Neuronal stem cell (in vitro differentiated cells): ENCODE measurements at regions not wholly inside any gene's neighbourhood (a gene's known extent, or its start where the extent isn't known, plus 50 kb on each side); places are given as distances from the start of the nearest gene placed in this dataset.
A peak's percentile ranks its signal among the peaks of the same experiment; 100 is the strongest.

ENCODE experiments used
- DNase-seq: peaks from one replicate; pipeline ENCODE4 v3.0.0-alpha.2; 2013; ENCODE audit warnings: low spot score
- H2AFZ ChIP-seq: one replicate; pipeline ENCODE4 v1.6.1; 2013; ENCODE audit warnings: mild to moderate bottlenecking, low read length, inconsistent platforms
- H2AK5ac ChIP-seq: 2 replicates; pipeline ENCODE4 v1.6.1; 2013; ENCODE audit warnings: low read depth, mild to moderate bottlenecking, inconsistent platforms, low read length, moderate library complexity, mixed read lengths
- H2BK120ac ChIP-seq: 2 replicates; pipeline ENCODE4 v1.6.1; 2013; ENCODE audit warnings: low read depth, mild to moderate bottlenecking, inconsistent platforms, low read length, moderate library complexity, mixed read lengths
- H2BK12ac ChIP-seq: one replicate; pipeline ENCODE4 v1.6.1; 2013; ENCODE audit warnings: low read length, inconsistent platforms
- H2BK15ac ChIP-seq: 2 replicates; pipeline ENCODE4 v1.6.1; 2013; ENCODE audit warnings: mild to moderate bottlenecking, low read length, inconsistent platforms, mixed read lengths
- H2BK5ac ChIP-seq: one replicate; pipeline ENCODE4 v1.6.1; 2013; ENCODE audit warnings: inconsistent platforms, mild to moderate bottlenecking, low read length, moderate library complexity
- H3K14ac ChIP-seq: one replicate; pipeline ENCODE4 v1.6.1; 2013; ENCODE audit warnings: low read length, inconsistent platforms
- H3K18ac ChIP-seq: 2 replicates; pipeline ENCODE4 v1.6.1; 2013; ENCODE audit warnings: low read length, inconsistent platforms
- H3K23ac ChIP-seq: 2 replicates; pipeline ENCODE4 v1.6.1; 2013; ENCODE audit warnings: low read depth, mild to moderate bottlenecking, mixed read lengths, low read length, inconsistent platforms; ENCODE audit not compliant: poor library complexity
- H3K27ac ChIP-seq: replicated peaks from 3 replicates; pipeline ENCODE4 v1.5.1; 2013; ENCODE audit warnings: low read length, inconsistent platforms
- H3K27me3 ChIP-seq, 3 experiments: 2 replicates each; pipeline ENCODE4 v1.6.1; 2013; ENCODE audit warnings: low read length in 3 of 3, mild to moderate bottlenecking in 2 of 3, inconsistent platforms in 1 of 3, low read depth in 1 of 3, mixed read lengths in 1 of 3, moderate library complexity in 1 of 3; ENCODE audit not compliant: control insufficient read depth in 3 of 3, insufficient read depth in 3 of 3
- H3K36me3 ChIP-seq, 2 donors: replicated peaks in 1 of 2; 2 replicates each; pipeline ENCODE4 v1.6.1; 2013; ENCODE audit warnings: low read length in 2 of 2; ENCODE audit not compliant: control insufficient read depth in 2 of 2, insufficient read depth in 2 of 2
- H3K4ac ChIP-seq: 2 replicates; pipeline ENCODE4 v1.6.1; 2013; ENCODE audit warnings: inconsistent platforms, mild to moderate bottlenecking, low read length, moderate library complexity
- H3K4me1 ChIP-seq, 2 donors: 1 replicate in 1 of 2; 2 replicates in 1 of 2; pipeline ENCODE4 v1.6.1; 2013; ENCODE audit warnings: low read length in 2 of 2, low read depth in 1 of 2; ENCODE audit not compliant: control insufficient read depth in 2 of 2, insufficient read depth in 1 of 2
- H3K4me2 ChIP-seq: one replicate; pipeline ENCODE4 v1.6.1; 2013; ENCODE audit warnings: mild to moderate bottlenecking, low read length, inconsistent platforms; ENCODE audit not compliant: insufficient read depth, poor library complexity, severe bottlenecking
- H3K4me3 ChIP-seq, 2 donors: 2 replicates each; pipeline ENCODE4 v1.5.1; 2013; ENCODE audit warnings: low read length in 2 of 2, mild to moderate bottlenecking in 2 of 2, inconsistent platforms in 1 of 2, moderate library complexity in 1 of 2
- H3K79me1 ChIP-seq: one replicate; pipeline ENCODE4 v1.6.1; 2013; ENCODE audit warnings: low read depth, mild to moderate bottlenecking, inconsistent platforms, low read length, moderate library complexity
- H3K9ac ChIP-seq: one replicate; pipeline ENCODE4 v1.6.1; 2013; ENCODE audit warnings: mild to moderate bottlenecking, low read depth, low read length, inconsistent platforms; ENCODE audit not compliant: poor library complexity
- H3K9me3 ChIP-seq, 2 donors: replicated peaks in 1 of 2; 2 replicates each; pipeline versions ENCODE3 to v1.6.1; 2013; ENCODE audit warnings: low read length in 2 of 2, mild to moderate bottlenecking in 2 of 2, inconsistent platforms in 1 of 2, low read depth in 1 of 2, mixed read lengths in 1 of 2, moderate library complexity in 1 of 2; ENCODE audit not compliant: control insufficient read depth in 2 of 2, insufficient read depth in 1 of 2
- H4K8ac ChIP-seq: one replicate; pipeline ENCODE4 v1.6.1; 2013; ENCODE audit warnings: low read depth, mild to moderate bottlenecking, inconsistent platforms, low read length, moderate library complexity
- H4K91ac ChIP-seq: one replicate; pipeline ENCODE4 v1.6.1; 2013; ENCODE audit warnings: low read length, low read depth, mild to moderate bottlenecking, inconsistent platforms; ENCODE audit not compliant: poor library complexity
- WGBS, 2 donors: extraction: QIAGEN DNeasy Blood & Tissue Kit; methylation state at CpG; one replicate each; pipeline ENCODE4 v1.1.7; 2013; ENCODE audit warnings: missing lambda C conversion rate in 2 of 2, mixed read lengths in 1 of 2; ENCODE audit not compliant: insufficient read length in 2 of 2, insufficient replicate concordance in 1 of 2; ENCODE audit errors: extremely low coverage in 2 of 2; 5-methylcytosine and 5-hydroxymethylcytosine counted together

DNA sequence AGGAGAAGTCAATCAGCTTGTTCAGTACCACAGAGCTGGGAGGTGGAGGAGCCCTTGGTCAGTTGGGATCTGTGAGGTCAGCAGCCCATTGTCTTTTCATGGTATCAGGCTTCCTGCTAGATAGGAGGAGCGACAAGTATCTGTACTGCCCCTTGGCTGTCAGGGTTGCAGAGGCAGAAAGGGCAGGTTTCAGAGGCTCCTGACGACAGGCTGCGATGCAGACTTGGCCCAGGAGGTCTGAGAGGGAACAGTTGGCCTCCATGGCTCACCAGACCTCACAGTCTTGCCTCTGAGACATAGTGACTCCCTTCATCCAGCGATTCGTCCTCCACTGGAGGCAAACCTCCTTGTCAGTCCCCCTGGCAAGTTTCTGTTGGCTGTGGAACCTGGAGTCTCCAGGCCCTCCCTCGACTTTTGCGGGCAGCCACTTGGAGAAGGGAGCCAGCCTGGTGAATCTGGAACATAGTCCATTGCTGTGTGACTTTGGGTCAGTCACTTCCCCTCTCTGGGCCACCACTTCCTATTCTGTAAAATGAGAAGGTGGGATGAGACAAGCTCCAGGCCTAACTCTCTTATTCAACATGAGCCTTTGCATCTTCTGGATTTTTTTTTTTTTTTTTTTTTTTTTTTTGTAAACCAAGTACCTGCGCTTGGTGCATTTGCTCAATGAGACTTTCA lies 177.9 kb upstream of the TLE3 start:
- Histone ChIP-seq H2AFZ (no peak overlapping the region), H2AK5ac (peak overlapping the region; percentile 10), H2BK120ac (no peak overlapping the region), H3K36me3 (no peaks in the 10 kb centered on the region), H3K79me1 (no peaks in the 10 kb centered on the region), H3K9me3 (no peaks in the 10 kb centered on the region), H3K18ac (no peak overlapping the region), H3K27me3 (peaks cover 0 to 2% (median 0%) of the 10 kb centered on the region in 3 experiments), H3K14ac (no peak overlapping the region), H3K4ac (no peak overlapping the region), H2BK12ac (no peak overlapping the region), H3K4me1 (peaks cover 0 to 14% of the 10 kb centered on the region in 2 donors), H3K27ac (no peak overlapping the region), H3K4me3 (no peak overlapping the region), H2BK15ac (peak overlapping the region; percentile 1), H3K9ac (no peak overlapping the region), H3K23ac (no peak overlapping the region), H4K8ac (no peak overlapping the region), H4K91ac (no peak overlapping the region), H2BK5ac (no peak overlapping the region), H3K4me2 (no peak overlapping the region)
- no peak for DNase-seq
- no CpG with 5 or more reads among the region's 8 CpGs for WGBS, 2 donors

DNA sequence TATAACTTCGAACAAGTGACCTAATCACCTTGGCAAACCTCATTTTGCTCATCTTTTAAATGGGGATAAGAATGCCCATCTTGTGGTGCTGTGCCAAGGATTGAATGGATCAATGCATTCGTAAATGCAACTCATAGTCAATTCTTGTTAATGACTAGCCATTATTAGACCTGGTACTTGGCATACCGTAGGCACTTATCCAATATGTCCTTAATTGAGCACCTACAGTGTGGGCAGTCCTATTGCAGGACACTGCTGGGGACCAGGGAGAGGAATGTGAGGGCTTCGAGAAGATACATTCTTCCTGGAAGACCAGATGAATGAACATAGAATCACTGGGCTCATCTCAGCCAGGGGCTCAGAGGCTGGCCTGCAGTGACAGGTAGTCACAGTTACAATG lies 177.2 kb upstream of the TLE3 start:
- Histone ChIP-seq H3K4ac (no peak overlapping the region), H3K79me1 (no peaks in the 10 kb centered on the region)

GRCh38 chr15:70274255-70274880 lies 176.7 kb upstream of the TLE3 start:
- no peak overlapping the region for H2AFZ ChIP-seq
- no peak overlapping the region for H2BK120ac ChIP-seq
- no CpG with 5 or more reads among the region's 3 CpGs for WGBS, 2 donors
- no peak overlapping the region for H3K9ac ChIP-seq
- no peaks in the 10 kb centered on the region for H3K9me3 ChIP-seq
- H3K18ac ChIP-seq: no peak overlapping the region
- H3K27ac ChIP-seq: no peak overlapping the region
- H2BK5ac ChIP-seq: no peak overlapping the region
- H2AK5ac ChIP-seq: no peak overlapping the region
- H4K8ac ChIP-seq: no peak overlapping the region
- no peak overlapping the region for H3K4ac ChIP-seq
- DNase-seq: no peak
- H3K4me2 ChIP-seq: no peak overlapping the region
- no peak overlapping the region for H4K91ac ChIP-seq
- H3K27me3 ChIP-seq: peaks cover 0 to 6% (median 0%) of the 10 kb centered on the region in 3 experiments
- no peaks in the 10 kb centered on the region for H3K79me1 ChIP-seq
- H3K23ac ChIP-seq: no peak overlapping the region
- H3K4me1 ChIP-seq: peaks cover 0 to 17% of the 10 kb centered on the region in 2 donors
- H3K14ac ChIP-seq: no peak overlapping the region
- no peak overlapping the region for H2BK12ac ChIP-seq
- H2BK15ac ChIP-seq: no peak overlapping the region
- no peak overlapping the region for H3K4me3 ChIP-seq
- H3K36me3 ChIP-seq: no peaks in the 10 kb centered on the region

More for the DNA sequence above, 177.2 kb upstream of the TLE3 start:
- Histone ChIP-seq H3K4me1 (peaks cover 0 to 14% of the 10 kb centered on the region in 2 donors), H3K18ac (no peak overlapping the region), H3K4me2 (no peak overlapping the region), H4K8ac (no peak overlapping the region), H3K9me3 (no peaks in the 10 kb centered on the region), H4K91ac (no peak overlapping the region), H2BK15ac (no peak overlapping the region), H2AK5ac (peak overlapping the region; percentile 10), H3K4me3 (no peak overlapping the region), H2BK12ac (no peak overlapping the region), H3K23ac (no peak overlapping the region), H3K9ac (no peak overlapping the region), H3K14ac (no peak overlapping the region), H2BK5ac (no peak overlapping the region), H2AFZ (no peak overlapping the region), H3K27me3 (peaks cover 0 to 6% (median 0%) of the 10 kb centered on the region in 3 experiments), H3K27ac (no peak overlapping the region), H2BK120ac (no peak overlapping the region), H3K36me3 (no peaks in the 10 kb centered on the region)
- DNase-seq: no peak
- no CpG with 5 or more reads among the region's 4 CpGs for WGBS, 2 donors

- Histone ChIP-seq H2AK5ac (no peak overlapping the region), H3K9ac (no peak overlapping the region), H2BK120ac (no peak overlapping the region), H3K36me3 (no peaks in the 10 kb centered on the region), H4K91ac (no peak overlapping the region), H3K4me3 (no peak overlapping the region), H3K27ac (no peak overlapping the region), H3K79me1 (no peaks in the 10 kb centered on the region), H3K27me3 (peaks cover 0 to 6% (median 0%) of the 10 kb centered on the region in 3 experiments), H3K18ac (no peak overlapping the region), H3K4ac (no peak overlapping the region), H3K4me1 (peaks cover 0 to 22% of the 10 kb centered on the region in 2 donors), H3K4me2 (no peak overlapping the region), H2BK15ac (no peak overlapping the region), H2BK5ac (no peak overlapping the region), H2AFZ (no peak overlapping the region), H3K23ac (no peak overlapping the region), H3K9me3 (no peaks in the 10 kb centered on the region), H4K8ac (no peak overlapping the region), H2BK12ac (no peak overlapping the region), H3K14ac (no peak overlapping the region)
- no CpG with 5 or more reads among the region's 3 CpGs for WGBS, 2 donors
- DNase-seq: no peak
Measured at GRCh38 chr15:70273808-70274207, 176.1 kb upstream of the TLE3 start.
